K562 (cell line): ENCODE measurements at regions not wholly inside any gene's neighbourhood (a gene's known extent, or its start where the extent isn't known, plus 50 kb on each side); places are given as distances from the start of the nearest gene placed in this dataset.

Experiments
- ATAC-seq: fragments of 200-7000 bp; cut with Tn5 transposase; 3 replicates; pipeline ENCODE4 v1.9.1; 2020; ENCODE audit warnings: moderate library complexity
- BruUV-seq: library from RNA; stranded (reverse); fragments of 400-500 nt; replicated peaks from 2 replicates; lab custom pipeline; 2021; lab: Mats Ljungman, UMichigan
- CTCF ChIA-PET: fragments of 300-600 bp; formaldehyde crosslinking; extraction: SDS; loops from one replicate; lab custom pipeline; 2021; ENCODE audit warnings: low intra/inter-chr PET ratio; lab: Yijun Ruan, JAX
- POLR2A ChIA-PET: fragments of 300-600, 350-650 bp; sonication (Branson Sonifier 250); formaldehyde crosslinking; extraction: SDS; loops from one replicate; lab custom pipeline; 2021; ENCODE audit warnings: antibody characterized with exemption, inconsistent platforms; lab: Yijun Ruan, JAX
- DNase-seq, 4 experiments: peaks; one replicate each; pipeline versions ENCODE4 v3.0.0 to v3.0.0-alpha.2; 2011 to 2018; ENCODE audit warnings: low spot score in 3 of 4, mixed read lengths in 3 of 4; ENCODE audit errors: extremely low read depth in 1 of 4
- FAIRE-seq: peaks from 2 replicates; lab custom pipeline; 2011; peaks lifted over from hg19 to GRCh38; lab: Jason Lieb, UNC
- H2AFZ ChIP-seq: 2 replicates; pipeline ENCODE4 v1.6.0; 2011; ENCODE audit warnings: low read depth, low read length, control low read depth, inconsistent platforms
- H3K27ac ChIP-seq: fragments of 200-600 bp; 3 replicates; pipeline ENCODE4 v1.8.0; 2011; ENCODE audit warnings: low read depth, mild to moderate bottlenecking, control low read depth, inconsistent platforms, low read length, moderate library complexity, mixed read lengths; ENCODE audit errors: extremely low read depth
- H3K27me3 ChIP-seq, 2 experiments: fragments of 300-600 bp in 1 of 2; 2 replicates in 1 of 2; 3 replicates in 1 of 2; pipeline versions ENCODE4 v1.6.0 to v1.8.0; 2011; ENCODE audit warnings: inconsistent platforms in 2 of 2, low read length in 2 of 2, mild to moderate bottlenecking in 1 of 2, mixed read lengths in 1 of 2, moderate library complexity in 1 of 2; ENCODE audit not compliant: control insufficient read depth in 2 of 2, insufficient read depth in 2 of 2
- H3K36me3 ChIP-seq: fragments of 300-600 bp; 3 replicates; pipeline ENCODE4 v1.8.0; 2011; ENCODE audit warnings: mild to moderate bottlenecking, low read length, inconsistent platforms; ENCODE audit not compliant: control insufficient read depth, insufficient read depth
- H3K4me1 ChIP-seq, 2 experiments: fragments of 200-600 bp in 1 of 2; replicated peaks in 1 of 2; 2 replicates in 1 of 2; 3 replicates in 1 of 2; pipeline versions ENCODE4 v1.5.1 to v1.8.0; 2011; ENCODE audit warnings: inconsistent platforms in 2 of 2, low read length in 2 of 2, mild to moderate bottlenecking in 1 of 2, mixed read lengths in 1 of 2, moderate library complexity in 1 of 2; ENCODE audit not compliant: control insufficient read depth in 2 of 2, insufficient read depth in 2 of 2
- H3K4me2 ChIP-seq: 2 replicates; pipeline ENCODE4 v1.6.1; 2011; ENCODE audit warnings: low read length, control low read depth, inconsistent platforms, mixed read lengths; ENCODE audit not compliant: insufficient read depth
- H3K4me3 ChIP-seq: fragments of 200-600 bp; sonication (generic), shearing (Covaris generic); 2 replicates; pipeline ENCODE4 v1.5.1; 2016; ENCODE audit warnings: control low read depth, inconsistent platforms
- H3K79me2 ChIP-seq: fragments of 200-600 bp; 3 replicates; pipeline ENCODE4 v1.8.0; 2011; ENCODE audit warnings: low read length, inconsistent platforms; ENCODE audit not compliant: control insufficient read depth, insufficient read depth
- H3K9ac ChIP-seq, 2 experiments: 2 replicates each; pipeline versions ENCODE4 v1.6.0 to v1.6.1; 2011; ENCODE audit warnings: low read depth in 2 of 2, low read length in 2 of 2, control low read depth in 1 of 2, inconsistent platforms in 1 of 2, mild to moderate bottlenecking in 1 of 2, mixed read lengths in 1 of 2; ENCODE audit not compliant: insufficient read depth in 1 of 2
- H3K9me1 ChIP-seq: one replicate; pipeline ENCODE4 v1.6.0; 2011; ENCODE audit warnings: inconsistent platforms, mild to moderate bottlenecking, low read length, moderate library complexity; ENCODE audit not compliant: control insufficient read depth, insufficient read depth
- H3K9me3 ChIP-seq: replicated peaks from 2 replicates; pipeline ENCODE4 v1.5.1; 2011; ENCODE audit warnings: low read depth, low read length, inconsistent platforms; ENCODE audit not compliant: control insufficient read depth, insufficient read depth
- H4K20me1 ChIP-seq: replicated peaks from 2 replicates; pipeline ENCODE4 v1.6.1; 2011; ENCODE audit warnings: low read length, inconsistent platforms, mixed read lengths; ENCODE audit not compliant: control insufficient read depth, insufficient read depth
- BACH1 ChIP-seq: fragments of 200-800 bp; sonication (Bioruptor generic); IDR thresholded peaks from 2 replicates; pipeline ENCODE4 v1.6.1; 2016; ENCODE audit warnings: missing genetic modification characterization, missing compliant biosample characterization
- ETV5 ChIP-seq: sonication (generic); formaldehyde crosslinking; IDR thresholded peaks from 2 replicates; pipeline ENCODE4 v1.4.0; 2020; ENCODE audit warnings: low read depth, mild to moderate bottlenecking, missing genetic modification reagents
- FOS ChIP-seq: IDR thresholded peaks from 3 replicates; pipeline ENCODE4 v1.6.1; 2011; ENCODE audit not compliant: insufficient read length; ENCODE audit errors: extremely low read depth
- POLR2A ChIP-seq: fragments of 450-650 bp; conservative IDR thresholded peaks from 2 replicates; pipeline ENCODE4 v1.6.1; 2016
- PRMT5 ChIP-seq: sonication (generic); formaldehyde crosslinking; IDR thresholded peaks from 2 replicates; pipeline ENCODE4 v1.5.0; 2020; ENCODE audit warnings: missing genetic modification reagents
- TARDBP ChIP-seq: fragments of 450-650 bp; IDR thresholded peaks from 2 replicates; pipeline ENCODE4 v1.6.1; 2016
- XRCC3 ChIP-seq: fragments of 450-650 bp; IDR thresholded peaks from 2 replicates; pipeline ENCODE4 v1.6.1; 2017; ENCODE audit warnings: mild to moderate bottlenecking, moderate library complexity
- ZNF583 ChIP-seq: fragments of 250-450 bp; sonication (Bioruptor Pico); IDR thresholded peaks from 2 replicates; pipeline ENCODE4 v1.4.0; 2020
- WGBS: fragments of 100-300 bp; shearing (Covaris generic); methylation state at CpG from one replicate; pipeline ENCODE4 v1.1.6; 2016; ENCODE audit warnings: low coverage, mixed read lengths; ENCODE audit not compliant: insufficient coverage; ENCODE audit errors: missing lambda C conversion rate; 5-methylcytosine and 5-hydroxymethylcytosine counted together
- in situ Hi-C: fragments of 300-500 bp; cut with MboI; formaldehyde crosslinking; loops from 4 replicates; pipeline ENCODE4 v1.15.0; 2018; ENCODE audit warnings: inconsistent platforms, mixed read lengths
- intact Hi-C: fragments of 100-400 bp; cut with micrococcal nuclease; formaldehyde crosslinking; loops from 2 replicates; pipeline ENCODE4 v1.14.2; 2022
- TF ChIP-seq, protein P1 (sequence below): fragments of 450-650 bp; formaldehyde crosslinking; IDR thresholded peaks from 2 replicates; pipeline ENCODE4 v1.4.0; 2020; ENCODE audit warnings: mild to moderate bottlenecking, moderate library complexity
- TF ChIP-seq, protein P2 (sequence below): fragments of 200-600 bp; sonication (generic); IDR thresholded peaks from one replicate; pipeline ENCODE4 v1.6.1; 2012; ENCODE audit warnings: mild to moderate bottlenecking, low read depth, low read length, inconsistent platforms
- TF ChIP-seq, protein P3 (sequence below): fragments of 250-450 bp; sonication (Bioruptor Pico); IDR thresholded peaks from 2 replicates; pipeline ENCODE4 v1.5.1; 2021; ENCODE audit warnings: mild to moderate bottlenecking

DNA sequence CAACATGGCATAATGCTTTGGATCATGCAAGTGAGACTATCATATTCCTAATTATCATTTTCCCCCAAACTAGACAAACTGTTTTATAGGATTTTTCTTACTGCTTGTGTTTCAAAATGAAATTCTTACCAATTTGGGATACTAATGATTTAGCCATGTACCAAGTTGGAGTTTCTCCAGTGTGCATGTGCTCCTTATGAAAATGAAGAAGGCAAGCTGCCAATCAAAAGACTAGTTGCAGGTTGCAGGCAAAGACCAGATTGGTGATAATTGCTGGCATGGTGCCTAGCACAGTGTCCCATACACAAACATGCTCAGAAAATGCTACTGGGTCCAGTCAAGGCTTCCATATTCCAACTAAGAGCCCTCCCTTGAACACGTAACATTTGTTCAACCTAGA lies 771.8 kb upstream of the FANCL start:
- no peaks in the 10 kb centered on the region for H3K9me3 ChIP-seq
- no peaks in the 10 kb centered on the region for H3K27me3 ChIP-seq
- no peak overlapping the region for H3K9ac ChIP-seq
- H3K4me3 ChIP-seq: no peak overlapping the region
- no peak overlapping the region for H3K4me2 ChIP-seq
- DNase-seq (no peak), ATAC-seq (no peak), FAIRE-seq (no peak)
- ChIA-PET POLR2A (interaction anchor here (0.6 kb wide), 1 partner anchor 210 kb away, joined by 3 read pairs; no protein-coding TSS in a partner anchor), CTCF (no interaction called here)
- intact Hi-C loops (no loop called here), in situ Hi-C loops (no loop called here)
- H3K9me1 ChIP-seq: no peaks in the 10 kb centered on the region
- BruUV-seq: no TSS peak
- H3K4me1 ChIP-seq: no peaks in the 10 kb centered on the region
- no peak overlapping the region for H2AFZ ChIP-seq
- no peak overlapping the region for H3K27ac ChIP-seq
- H4K20me1 ChIP-seq: no peaks in the 10 kb centered on the region
- 18% methylated on average over 1 of the region's 1 CpG for WGBS
- H3K36me3 ChIP-seq: no peaks in the 10 kb centered on the region
- H3K79me2 ChIP-seq: no peaks in the 10 kb centered on the region
- no peak for TF ChIP-seq BACH1 (tag)
- no peak for TF ChIP-seq PRMT5 (CRISPR knock-in tag)
- TF ChIP-seq, protein P1, sequence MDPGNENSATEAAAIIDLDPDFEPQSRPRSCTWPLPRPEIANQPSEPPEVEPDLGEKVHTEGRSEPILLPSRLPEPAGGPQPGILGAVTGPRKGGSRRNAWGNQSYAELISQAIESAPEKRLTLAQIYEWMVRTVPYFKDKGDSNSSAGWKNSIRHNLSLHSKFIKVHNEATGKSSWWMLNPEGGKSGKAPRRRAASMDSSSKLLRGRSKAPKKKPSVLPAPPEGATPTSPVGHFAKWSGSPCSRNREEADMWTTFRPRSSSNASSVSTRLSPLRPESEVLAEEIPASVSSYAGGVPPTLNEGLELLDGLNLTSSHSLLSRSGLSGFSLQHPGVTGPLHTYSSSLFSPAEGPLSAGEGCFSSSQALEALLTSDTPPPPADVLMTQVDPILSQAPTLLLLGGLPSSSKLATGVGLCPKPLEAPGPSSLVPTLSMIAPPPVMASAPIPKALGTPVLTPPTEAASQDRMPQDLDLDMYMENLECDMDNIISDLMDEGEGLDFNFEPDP (CRISPR knock-in tag): no peak
- no peak for TF ChIP-seq ETV5 (CRISPR knock-in tag)
- TF ChIP-seq, protein P2, sequence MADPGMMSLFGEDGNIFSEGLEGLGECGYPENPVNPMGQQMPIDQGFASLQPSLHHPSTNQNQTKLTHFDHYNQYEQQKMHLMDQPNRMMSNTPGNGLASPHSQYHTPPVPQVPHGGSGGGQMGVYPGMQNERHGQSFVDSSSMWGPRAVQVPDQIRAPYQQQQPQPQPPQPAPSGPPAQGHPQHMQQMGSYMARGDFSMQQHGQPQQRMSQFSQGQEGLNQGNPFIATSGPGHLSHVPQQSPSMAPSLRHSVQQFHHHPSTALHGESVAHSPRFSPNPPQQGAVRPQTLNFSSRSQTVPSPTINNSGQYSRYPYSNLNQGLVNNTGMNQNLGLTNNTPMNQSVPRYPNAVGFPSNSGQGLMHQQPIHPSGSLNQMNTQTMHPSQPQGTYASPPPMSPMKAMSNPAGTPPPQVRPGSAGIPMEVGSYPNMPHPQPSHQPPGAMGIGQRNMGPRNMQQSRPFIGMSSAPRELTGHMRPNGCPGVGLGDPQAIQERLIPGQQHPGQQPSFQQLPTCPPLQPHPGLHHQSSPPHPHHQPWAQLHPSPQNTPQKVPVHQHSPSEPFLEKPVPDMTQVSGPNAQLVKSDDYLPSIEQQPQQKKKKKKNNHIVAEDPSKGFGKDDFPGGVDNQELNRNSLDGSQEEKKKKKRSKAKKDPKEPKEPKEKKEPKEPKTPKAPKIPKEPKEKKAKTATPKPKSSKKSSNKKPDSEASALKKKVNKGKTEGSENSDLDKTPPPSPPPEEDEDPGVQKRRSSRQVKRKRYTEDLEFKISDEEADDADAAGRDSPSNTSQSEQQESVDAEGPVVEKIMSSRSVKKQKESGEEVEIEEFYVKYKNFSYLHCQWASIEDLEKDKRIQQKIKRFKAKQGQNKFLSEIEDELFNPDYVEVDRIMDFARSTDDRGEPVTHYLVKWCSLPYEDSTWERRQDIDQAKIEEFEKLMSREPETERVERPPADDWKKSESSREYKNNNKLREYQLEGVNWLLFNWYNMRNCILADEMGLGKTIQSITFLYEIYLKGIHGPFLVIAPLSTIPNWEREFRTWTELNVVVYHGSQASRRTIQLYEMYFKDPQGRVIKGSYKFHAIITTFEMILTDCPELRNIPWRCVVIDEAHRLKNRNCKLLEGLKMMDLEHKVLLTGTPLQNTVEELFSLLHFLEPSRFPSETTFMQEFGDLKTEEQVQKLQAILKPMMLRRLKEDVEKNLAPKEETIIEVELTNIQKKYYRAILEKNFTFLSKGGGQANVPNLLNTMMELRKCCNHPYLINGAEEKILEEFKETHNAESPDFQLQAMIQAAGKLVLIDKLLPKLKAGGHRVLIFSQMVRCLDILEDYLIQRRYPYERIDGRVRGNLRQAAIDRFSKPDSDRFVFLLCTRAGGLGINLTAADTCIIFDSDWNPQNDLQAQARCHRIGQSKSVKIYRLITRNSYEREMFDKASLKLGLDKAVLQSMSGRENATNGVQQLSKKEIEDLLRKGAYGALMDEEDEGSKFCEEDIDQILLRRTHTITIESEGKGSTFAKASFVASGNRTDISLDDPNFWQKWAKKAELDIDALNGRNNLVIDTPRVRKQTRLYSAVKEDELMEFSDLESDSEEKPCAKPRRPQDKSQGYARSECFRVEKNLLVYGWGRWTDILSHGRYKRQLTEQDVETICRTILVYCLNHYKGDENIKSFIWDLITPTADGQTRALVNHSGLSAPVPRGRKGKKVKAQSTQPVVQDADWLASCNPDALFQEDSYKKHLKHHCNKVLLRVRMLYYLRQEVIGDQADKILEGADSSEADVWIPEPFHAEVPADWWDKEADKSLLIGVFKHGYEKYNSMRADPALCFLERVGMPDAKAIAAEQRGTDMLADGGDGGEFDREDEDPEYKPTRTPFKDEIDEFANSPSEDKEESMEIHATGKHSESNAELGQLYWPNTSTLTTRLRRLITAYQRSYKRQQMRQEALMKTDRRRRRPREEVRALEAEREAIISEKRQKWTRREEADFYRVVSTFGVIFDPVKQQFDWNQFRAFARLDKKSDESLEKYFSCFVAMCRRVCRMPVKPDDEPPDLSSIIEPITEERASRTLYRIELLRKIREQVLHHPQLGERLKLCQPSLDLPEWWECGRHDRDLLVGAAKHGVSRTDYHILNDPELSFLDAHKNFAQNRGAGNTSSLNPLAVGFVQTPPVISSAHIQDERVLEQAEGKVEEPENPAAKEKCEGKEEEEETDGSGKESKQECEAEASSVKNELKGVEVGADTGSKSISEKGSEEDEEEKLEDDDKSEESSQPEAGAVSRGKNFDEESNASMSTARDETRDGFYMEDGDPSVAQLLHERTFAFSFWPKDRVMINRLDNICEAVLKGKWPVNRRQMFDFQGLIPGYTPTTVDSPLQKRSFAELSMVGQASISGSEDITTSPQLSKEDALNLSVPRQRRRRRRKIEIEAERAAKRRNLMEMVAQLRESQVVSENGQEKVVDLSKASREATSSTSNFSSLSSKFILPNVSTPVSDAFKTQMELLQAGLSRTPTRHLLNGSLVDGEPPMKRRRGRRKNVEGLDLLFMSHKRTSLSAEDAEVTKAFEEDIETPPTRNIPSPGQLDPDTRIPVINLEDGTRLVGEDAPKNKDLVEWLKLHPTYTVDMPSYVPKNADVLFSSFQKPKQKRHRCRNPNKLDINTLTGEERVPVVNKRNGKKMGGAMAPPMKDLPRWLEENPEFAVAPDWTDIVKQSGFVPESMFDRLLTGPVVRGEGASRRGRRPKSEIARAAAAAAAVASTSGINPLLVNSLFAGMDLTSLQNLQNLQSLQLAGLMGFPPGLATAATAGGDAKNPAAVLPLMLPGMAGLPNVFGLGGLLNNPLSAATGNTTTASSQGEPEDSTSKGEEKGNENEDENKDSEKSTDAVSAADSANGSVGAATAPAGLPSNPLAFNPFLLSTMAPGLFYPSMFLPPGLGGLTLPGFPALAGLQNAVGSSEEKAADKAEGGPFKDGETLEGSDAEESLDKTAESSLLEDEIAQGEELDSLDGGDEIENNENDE: no peak
- no peak for TF ChIP-seq XRCC3
- TF ChIP-seq ZNF583 (CRISPR knock-in tag): no peak
- TF ChIP-seq, protein P3, sequence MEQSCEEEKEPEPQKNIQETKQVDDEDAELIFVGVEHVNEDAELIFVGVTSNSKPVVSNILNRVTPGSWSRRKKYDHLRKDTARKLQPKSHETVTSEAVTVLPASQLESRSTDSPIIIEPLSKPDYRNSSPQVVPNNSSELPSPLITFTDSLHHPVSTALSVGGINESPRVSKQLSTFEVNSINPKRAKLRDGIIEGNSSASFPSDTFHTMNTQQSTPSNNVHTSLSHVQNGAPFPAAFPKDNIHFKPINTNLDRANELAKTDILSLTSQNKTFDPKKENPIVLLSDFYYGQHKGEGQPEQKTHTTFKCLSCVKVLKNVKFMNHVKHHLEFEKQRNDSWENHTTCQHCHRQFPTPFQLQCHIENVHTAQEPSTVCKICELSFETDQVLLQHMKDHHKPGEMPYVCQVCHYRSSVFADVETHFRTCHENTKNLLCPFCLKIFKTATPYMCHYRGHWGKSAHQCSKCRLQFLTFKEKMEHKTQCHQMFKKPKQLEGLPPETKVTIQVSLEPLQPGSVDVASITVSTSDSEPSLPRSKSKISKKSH: no peak
- no peak for TF ChIP-seq POLR2A
- TF ChIP-seq FOS: no peak
- no peak for TF ChIP-seq TARDBP
